ENCODE measurements at regions not wholly inside any gene's neighbourhood (a gene's known extent, or its start where the extent isn't known, plus 50 kb on each side); places are given as distances from the start of the nearest gene placed in this dataset.

DNA sequence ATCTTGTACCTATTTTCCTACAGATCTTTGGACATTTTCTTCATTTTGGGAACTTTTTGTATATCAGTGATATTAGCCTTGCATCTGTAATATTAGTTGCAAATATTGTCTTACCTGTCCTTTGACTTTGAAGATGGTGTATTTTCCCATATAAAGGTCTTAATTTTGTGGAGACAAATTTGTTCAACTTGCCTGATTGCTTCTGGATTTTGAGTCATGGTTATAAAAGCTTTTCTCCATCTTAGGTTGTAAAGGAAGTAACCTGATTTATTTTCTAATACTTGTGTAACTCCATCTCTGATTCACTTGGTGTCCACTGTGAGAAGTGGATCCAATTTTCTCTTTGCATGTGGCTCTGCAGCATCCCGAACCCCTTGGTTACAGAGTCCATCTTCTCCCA lies 97.7 kb upstream of the OTOS start:
- TF ChIP-seq POLR2A (IDR thresholded peaks at IDR 0.05) = no peak
- TF ChIP-seq, protein P1, sequence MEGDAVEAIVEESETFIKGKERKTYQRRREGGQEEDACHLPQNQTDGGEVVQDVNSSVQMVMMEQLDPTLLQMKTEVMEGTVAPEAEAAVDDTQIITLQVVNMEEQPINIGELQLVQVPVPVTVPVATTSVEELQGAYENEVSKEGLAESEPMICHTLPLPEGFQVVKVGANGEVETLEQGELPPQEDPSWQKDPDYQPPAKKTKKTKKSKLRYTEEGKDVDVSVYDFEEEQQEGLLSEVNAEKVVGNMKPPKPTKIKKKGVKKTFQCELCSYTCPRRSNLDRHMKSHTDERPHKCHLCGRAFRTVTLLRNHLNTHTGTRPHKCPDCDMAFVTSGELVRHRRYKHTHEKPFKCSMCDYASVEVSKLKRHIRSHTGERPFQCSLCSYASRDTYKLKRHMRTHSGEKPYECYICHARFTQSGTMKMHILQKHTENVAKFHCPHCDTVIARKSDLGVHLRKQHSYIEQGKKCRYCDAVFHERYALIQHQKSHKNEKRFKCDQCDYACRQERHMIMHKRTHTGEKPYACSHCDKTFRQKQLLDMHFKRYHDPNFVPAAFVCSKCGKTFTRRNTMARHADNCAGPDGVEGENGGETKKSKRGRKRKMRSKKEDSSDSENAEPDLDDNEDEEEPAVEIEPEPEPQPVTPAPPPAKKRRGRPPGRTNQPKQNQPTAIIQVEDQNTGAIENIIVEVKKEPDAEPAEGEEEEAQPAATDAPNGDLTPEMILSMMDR (IDR thresholded peaks at IDR 0.05) = no peak
- DNase-seq (no peak), ATAC-seq (no peak)
- 76 to 100% (median 84%) methylated on average over 1 of the region's 1 CpG for WGBS, 4 donors
- no peaks in the 10 kb centered on the region for H3K36me3 ChIP-seq
- H3K27me3 ChIP-seq = no peaks in the 10 kb centered on the region
- intact Hi-C loops (cut with DNase I) = loop anchor here in 5 of 10 donors (10.0 kb wide), 5 partner anchors 57 to 347 kb away; partner anchors contain the start of genes CAPN10 (in 1 of the 5), DUSP28 (in 1 of the 5) and RNPEPL1 (in 1 of the 5)
- peaks cover 0 to 46% (median 22%) of the 10 kb centered on the region in 12 donors for H3K4me1 ChIP-seq
- peak overlapping the region in 4 of 12 donors; percentile 19 to 89 (median 84) for H3K27ac ChIP-seq
- peaks cover 0 to 3% (median 0%) of the 10 kb centered on the region in 12 donors for H3K9me3 ChIP-seq
- no peak overlapping the region for H3K4me3 ChIP-seq

DNA sequence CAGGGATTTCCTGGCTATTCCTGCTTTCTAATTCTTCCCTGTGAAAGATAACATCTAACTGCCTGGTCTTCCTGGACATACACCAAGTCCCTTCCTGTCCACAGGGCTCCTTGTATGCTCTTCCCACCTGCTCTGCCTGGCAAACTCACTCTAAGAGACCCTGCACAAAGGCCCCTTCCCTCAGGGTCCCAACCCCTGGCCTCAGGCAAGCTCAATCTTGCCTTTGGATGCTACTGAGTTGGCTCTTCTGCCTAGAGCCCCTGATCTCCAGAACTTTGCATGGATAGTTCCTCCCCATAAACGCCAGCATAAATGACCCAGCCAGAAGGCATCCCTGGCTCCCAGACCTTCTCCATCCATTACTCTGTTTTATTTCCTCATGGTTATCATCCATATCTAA lies 98.3 kb upstream of the OTOS start:
- TF ChIP-seq POLR2A (IDR thresholded peaks at IDR 0.05) = no peak
- TF ChIP-seq, protein P1 (IDR thresholded peaks at IDR 0.05) = no peak
- DNase-seq = peak in 1 of 5 donors; percentile 2
- Histone ChIP-seq H3K9me3 (peaks cover 0 to 3% (median 0%) of the 10 kb centered on the region in 12 donors), H3K36me3 (no peaks in the 10 kb centered on the region), H3K27me3 (no peaks in the 10 kb centered on the region), H3K4me3 (no peak overlapping the region), H3K4me1 (peaks cover 0 to 42% (median 22%) of the 10 kb centered on the region in 12 donors), H3K27ac (no peak overlapping the region)
- WGBS, 4 donors = 81 to 94% (median 91%) methylated on average over 1 of the region's 1 CpG
- no peak for ATAC-seq
- intact Hi-C loops (cut with DNase I) = loop anchor here in 5 of 10 donors (10.0 kb wide), 5 partner anchors 56 to 346 kb away; partner anchors contain the start of genes CAPN10 (in 1 of the 5), DUSP28 (in 1 of the 5) and RNPEPL1 (in 1 of the 5)

DNA sequence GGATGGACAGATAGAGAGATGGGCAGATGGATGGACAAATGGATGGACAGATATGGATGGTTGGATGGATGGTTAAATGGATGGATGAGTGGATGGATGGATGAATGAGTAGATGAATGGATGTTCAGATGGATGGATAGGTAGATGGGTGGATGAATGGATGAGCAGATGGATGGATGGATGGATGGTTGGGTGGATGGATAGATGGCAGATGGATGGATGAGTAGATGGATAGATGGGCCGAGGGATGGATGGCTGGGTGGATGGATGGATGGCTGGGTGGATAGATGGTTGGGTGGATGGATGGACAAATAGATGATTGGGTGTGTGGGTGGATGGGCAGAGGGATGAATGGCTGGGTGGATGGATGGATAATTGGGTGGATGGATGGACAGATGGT lies 98.9 kb upstream of the OTOS start:
- no peak for ATAC-seq
- TF ChIP-seq, protein P1 (IDR thresholded peaks at IDR 0.05) = no peak
- no peak for TF ChIP-seq POLR2A (IDR thresholded peaks at IDR 0.05)
- Histone ChIP-seq H3K27ac (no peak overlapping the region), H3K27me3 (no peaks in the 10 kb centered on the region), H3K36me3 (no peaks in the 10 kb centered on the region), H3K9me3 (peaks cover 0 to 3% (median 0%) of the 10 kb centered on the region in 12 donors), H3K4me3 (no peak overlapping the region), H3K4me1 (peaks cover 0 to 37% (median 20%) of the 10 kb centered on the region in 12 donors)
- no peak for DNase-seq
- WGBS, 4 donors = 84 to 96% (median 91%) methylated on average over 1 of the region's 1 CpG
- intact Hi-C loops (cut with DNase I) = loop anchor here in 5 of 10 donors (10.0 kb wide), 5 partner anchors 55 to 345 kb away; partner anchors contain the start of genes CAPN10 (in 1 of the 5), DUSP28 (in 1 of the 5) and RNPEPL1 (in 1 of the 5)

DNA sequence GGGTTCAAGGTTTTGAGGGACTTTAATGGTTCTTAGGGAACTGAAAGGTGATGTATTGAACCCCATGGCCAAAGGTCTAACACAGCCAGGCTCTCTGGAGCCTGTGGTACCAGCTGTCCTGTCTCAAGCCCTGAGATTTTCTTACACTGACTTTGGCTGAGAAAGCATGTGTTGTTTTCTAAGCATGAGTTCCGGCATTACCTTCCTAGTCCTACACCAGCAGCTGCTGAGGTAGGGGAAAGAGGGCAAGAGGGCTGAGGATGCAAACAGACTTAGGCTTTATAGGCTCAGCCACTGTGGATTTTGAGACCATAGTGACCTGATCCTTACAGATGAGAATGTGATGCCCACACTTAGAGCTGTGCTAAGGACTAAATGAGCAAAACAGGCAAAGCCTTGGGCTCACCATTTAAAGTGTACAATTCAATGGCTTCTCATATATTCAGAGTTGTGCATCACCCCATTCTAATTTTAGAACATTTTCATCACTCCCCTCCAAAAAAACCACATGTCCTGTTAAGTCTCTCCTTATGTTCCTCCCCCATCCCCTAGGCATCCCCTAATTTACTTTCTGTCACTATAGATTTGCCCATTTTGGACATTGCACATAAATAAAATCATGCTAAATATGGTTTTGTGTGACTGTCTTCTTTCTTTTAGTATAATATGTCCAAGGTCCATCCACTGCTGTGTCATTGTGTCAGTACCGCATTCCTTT lies 99.7 kb upstream of the OTOS start:
- Histone ChIP-seq H3K4me1 (peaks cover 0 to 30% (median 20%) of the 10 kb centered on the region in 12 donors), H3K4me3 (no peak overlapping the region), H3K36me3 (no peaks in the 10 kb centered on the region), H3K27ac (no peak overlapping the region), H3K27me3 (no peaks in the 10 kb centered on the region), H3K9me3 (peaks cover 0 to 3% (median 0%) of the 10 kb centered on the region in 12 donors)
- DNase-seq = no peak
- 90 to 97% (median 93%) methylated on average over 2 of the region's 2 CpGs for WGBS, 4 donors
- intact Hi-C loops (cut with DNase I) = no loop called here
- no peak for ATAC-seq
- TF ChIP-seq POLR2A (IDR thresholded peaks at IDR 0.05) = no peak
- TF ChIP-seq, protein P1 (IDR thresholded peaks at IDR 0.05) = no peak

Data from heart left ventricle (tissue), 16 donors.